ENCODE measurements at regions not wholly inside any gene's neighbourhood (a gene's known extent, or its start where the extent isn't known, plus 50 kb on each side); places are given as distances from the start of the nearest gene placed in this dataset.

- Histone ChIP-seq H2BK120ac (ENCODE audit: low read depth, low read length) (no peak overlapping the region), H3K14ac (replicated peaks; ENCODE audit: low read depth, low read length) (no peak overlapping the region), H4K20me1 (ENCODE audit: insufficient read depth, low read length) (no peaks in the 10 kb centered on the region), H3K9me1 (ENCODE audit: insufficient read depth, low read length) (no peaks in the 10 kb centered on the region), H3K4me1 (ENCODE audit: control insufficient read depth, insufficient read depth, low read length) (no peaks in the 10 kb centered on the region), H3K9me3 (ENCODE audit: control insufficient read depth, insufficient read depth, low read length) (no peaks in the 10 kb centered on the region), H3K79me1 (ENCODE audit: low read depth in 1 of 2, low read length in 2 of 2) (no peaks in the 10 kb centered on the region), H3K4me2 (ENCODE audit: low read depth, low read length) (no peak overlapping the region), H2AK9ac (replicated peaks; ENCODE audit: low read depth, low read length, poor library complexity) (no peak overlapping the region), H4K5ac (ENCODE audit: low read depth, low read length) (no peak overlapping the region), H3K9ac (ENCODE audit: low read depth, low read length) (no peak overlapping the region), H2BK5ac (ENCODE audit: low read depth, low read length, poor library complexity, severe bottlenecking) (no peak overlapping the region), H4K8ac (ENCODE audit: low read depth in 2 of 2, low read length in 2 of 2) (no peak overlapping the region), H2BK15ac (ENCODE audit: low read depth, low read length) (no peak overlapping the region), H3K36me3 (ENCODE audit: control insufficient read depth, insufficient read depth, low read length) (no peaks in the 10 kb centered on the region), H3K27ac (ENCODE audit: insufficient read depth, low read length) (no peak overlapping the region), H3K4me3 (ENCODE audit: insufficient read depth, low read depth, low read length) (no peak overlapping the region), H3K23ac (ENCODE audit: low read depth, low read length) (no peak overlapping the region), H3K4ac (ENCODE audit: low read depth, low read length) (no peak overlapping the region), H2BK20ac (ENCODE audit: low read depth, low read length) (no peak overlapping the region), H3K56ac (ENCODE audit: extremely low read depth, insufficient read depth, low read length) (no peak overlapping the region), H2AK5ac (ENCODE audit: low read depth, low read length) (no peak overlapping the region), H2AFZ (replicated peaks; ENCODE audit: low read length, poor library complexity) (no peak overlapping the region), H3K18ac (ENCODE audit: low read depth, low read length) (no peak overlapping the region), H4K91ac (ENCODE audit: insufficient read depth, low read depth, low read length) (no peak overlapping the region), H3K27me3 (ENCODE audit: control insufficient read depth, insufficient read depth, low read length) (no peaks in the 10 kb centered on the region)
- WGBS, 2 experiments (ENCODE audit: extremely low coverage in 2 of 2, insufficient read length in 1 of 2), result no CpG with 5 or more reads among the region's 4 CpGs
- ChIA-PET CTCF (no interaction called here), POLR2A (ENCODE audit: unreplicated experiment) (no interaction called here)
- intact Hi-C loops (cut with micrococcal nuclease) (no loop called here), dilution Hi-C loops (cut with HindIII; ENCODE audit: low sequenced_read_pairs, unreplicated experiment) (no loop called here), in situ Hi-C loops (cut with MboI; ENCODE audit: low sequenced_read_pairs) (no loop called here)
- TF ChIP-seq RFX5 (IDR thresholded peaks at IDR 0.05; ENCODE audit: low read depth, low read length), result no peak
- no peak for TF ChIP-seq POLR2A (IDR thresholded peaks at IDR 0.05; ENCODE audit: low read depth, low read length)
- TF ChIP-seq RCOR1 (IDR thresholded peaks at IDR 0.05; ENCODE audit: insufficient replicate concordance, low read length), result no peak
- TF ChIP-seq BHLHE40 (IDR thresholded peaks at IDR 0.05; ENCODE audit: low read depth, low read length), result no peak
- TF ChIP-seq CHD1 (IDR thresholded peaks at IDR 0.05; ENCODE audit: low read depth, low read length), result no peak
- no peak for TF ChIP-seq SMC3 (IDR thresholded peaks at IDR 0.05; ENCODE audit: low read depth, low read length)
- no peak for TF ChIP-seq CTCF (conservative IDR thresholded peaks at IDR 0.05; ENCODE audit: low read depth, low read length)
- TF ChIP-seq MAZ (IDR thresholded peaks at IDR 0.05; ENCODE audit: borderline replicate concordance, low read depth, low read length), result no peak
- TF ChIP-seq USF2 (IDR thresholded peaks at IDR 0.05; ENCODE audit: low read depth, low read length), result no peak
- TF ChIP-seq RAD21 (IDR thresholded peaks at IDR 0.05; ENCODE audit: low read length), result no peak
- TF ChIP-seq CEBPB (IDR thresholded peaks at IDR 0.05; ENCODE audit: low read depth, low read length), result no peak
- TF ChIP-seq NFE2L2 (IDR thresholded peaks at IDR 0.05; ENCODE audit: low read depth, low read length), result no peak
- TF ChIP-seq FOS (IDR thresholded peaks at IDR 0.05; ENCODE audit: low read depth, low read length), result no peak
- no peak for TF ChIP-seq MAFK (IDR thresholded peaks at IDR 0.05; ENCODE audit: low read depth, low read length)
- TF ChIP-seq ELK1 (IDR thresholded peaks at IDR 0.05; ENCODE audit: borderline replicate concordance, low read depth, low read length), result no peak
- no peak for TF ChIP-seq MXI1 (IDR thresholded peaks at IDR 0.05; ENCODE audit: borderline replicate concordance, low read depth, low read length)
- ATAC-seq (ENCODE audit: low read depth), result no peak
- no TSS peak for BruUV-seq (replicated peaks)
- DNase-seq, result no peak
Observed at GRCh38 chr13:64782466-64782865, 2447.7 kb downstream of the PCDH9 start.
